PC-9 (cell line): ENCODE measurements at regions not wholly inside any gene's neighbourhood (a gene's known extent, or its start where the extent isn't known, plus 50 kb on each side); places are given as distances from the start of the nearest gene placed in this dataset.

Experiments
- BruUV-seq: library from RNA; stranded (reverse); fragments of 400-500 nt; replicated peaks from 2 replicates; lab custom pipeline; 2021; lab: Mats Ljungman, UMichigan
- CTCF ChIA-PET: fragments of 300-600 bp; sonication (Branson Sonifier 250); formaldehyde crosslinking; loops from one replicate; lab custom pipeline; 2022; ENCODE audit warnings: antibody characterized with exemption; lab: Charles Lee
- POLR2A ChIA-PET: fragments of 300-600 bp; sonication (Branson Sonifier 250); formaldehyde crosslinking; loops from one replicate; lab custom pipeline; 2022; ENCODE audit warnings: antibody characterized with exemption; ENCODE audit not compliant: unreplicated experiment; lab: Charles Lee
- DNase-seq, 2 experiments: peaks; one replicate each; pipeline versions ENCODE4 v3.0.0 to v3.0.0-alpha.2; 2015 to 2022; ENCODE audit warnings: mixed read lengths in 1 of 2
- H2AFZ ChIP-seq: fragments of 200-600 bp; sonication (generic); 2 replicates; pipeline ENCODE4 v1.8.1; 2017; ENCODE audit warnings: antibody characterized with exemption
- H3F3A ChIP-seq: fragments of 200-600 bp; sonication (generic); 2 replicates; pipeline ENCODE4 v1.8.1; 2017; ENCODE audit warnings: antibody characterized with exemption, mild to moderate bottlenecking, low read depth; ENCODE audit not compliant: insufficient read depth
- H3K27ac ChIP-seq: fragments of 200-600 bp; sonication (generic); 2 replicates; pipeline ENCODE4 v1.6.1; 2016; ENCODE audit warnings: mixed run types
- H3K27me3 ChIP-seq: fragments of 200-600 bp; sonication (generic); 2 replicates; pipeline ENCODE4 v1.6.1; 2016; ENCODE audit warnings: low read depth, mixed run types; ENCODE audit not compliant: insufficient read depth
- H3K36me3 ChIP-seq: fragments of 200-600 bp; sonication (generic); 2 replicates; pipeline ENCODE4 v1.6.1; 2016; ENCODE audit warnings: low read depth, mixed run types
- H3K4me1 ChIP-seq: fragments of 200-600 bp; sonication (generic); replicated peaks from 2 replicates; pipeline ENCODE4 v1.6.1; 2016; ENCODE audit warnings: mixed run types; ENCODE audit not compliant: insufficient read depth
- H3K4me2 ChIP-seq: fragments of 200-600 bp; sonication (generic); 2 replicates; pipeline ENCODE4 v1.6.1; 2017; ENCODE audit warnings: mixed run types
- H3K4me3 ChIP-seq: fragments of 200-600 bp; sonication (generic); 2 replicates; pipeline ENCODE4 v1.6.1; 2016; ENCODE audit warnings: mixed run types
- H3K79me2 ChIP-seq: fragments of 200-600 bp; sonication (generic); 2 replicates; pipeline ENCODE4 v1.6.1; 2017; ENCODE audit warnings: low read depth, mixed run types
- H3K9me2 ChIP-seq: fragments of 200-600 bp; sonication (generic); 2 replicates; pipeline ENCODE4 v1.8.1; 2017; ENCODE audit warnings: mild to moderate bottlenecking; ENCODE audit not compliant: insufficient read depth
- H3K9me3 ChIP-seq: fragments of 200-600 bp; sonication (generic); 2 replicates; pipeline ENCODE4 v1.8.1; 2016; ENCODE audit warnings: low read depth; ENCODE audit not compliant: insufficient read depth
- H4K20me1 ChIP-seq: fragments of 200-600 bp; sonication (generic); 2 replicates; pipeline ENCODE4 v1.8.1; 2017; ENCODE audit not compliant: insufficient read depth
- EZH2 ChIP-seq: fragments of 200-600 bp; sonication (generic); IDR thresholded peaks from 2 replicates; pipeline ENCODE4 v1.8.0; 2017; ENCODE audit warnings: antibody characterized with exemption, low read depth
- intact Hi-C: fragments of 100-400 bp; cut with micrococcal nuclease; formaldehyde crosslinking; loops from one replicate; pipeline ENCODE4 v1.10.0; 2022; ENCODE audit not compliant: unreplicated experiment
- TF ChIP-seq, protein P1 (sequence below): fragments of 200-600 bp; sonication (generic); conservative IDR thresholded peaks from 2 replicates; pipeline ENCODE4 v1.6.1; 2017; ENCODE audit warnings: mixed run types, antibody characterized with exemption, mild to moderate bottlenecking, moderate library complexity

DNA sequence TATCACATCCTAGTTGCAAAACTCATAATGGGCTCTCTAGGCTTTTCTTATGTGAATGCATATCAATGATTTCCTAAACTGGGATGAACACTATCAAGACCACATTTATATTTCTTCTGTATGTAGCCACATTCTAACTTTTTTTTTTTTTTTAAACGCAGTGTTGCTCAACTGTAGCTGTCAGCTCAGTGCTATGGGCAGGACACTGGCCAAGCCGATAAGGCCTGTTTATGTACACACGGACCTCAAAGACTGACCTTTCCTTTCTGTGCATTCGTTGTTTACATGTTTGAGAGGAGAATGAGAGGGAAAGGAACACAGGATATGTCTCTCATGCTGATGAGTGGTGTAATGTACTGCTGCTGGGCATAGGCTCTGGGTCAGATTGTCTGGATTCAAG is 75.1 kb upstream of the B3GAT2 start:
- Histone ChIP-seq H3K4me3 (no peak overlapping the region), H3K27me3 (no peaks in the 10 kb centered on the region), H3K9me2 (no peaks in the 10 kb centered on the region), H2AFZ (no peak overlapping the region), H3K4me2 (no peak overlapping the region), H4K20me1 (no peaks in the 10 kb centered on the region), H3F3A (no peaks in the 10 kb centered on the region), H3K4me1 (no peaks in the 10 kb centered on the region), H3K9me3 (no peaks in the 10 kb centered on the region), H3K79me2 (no peaks in the 10 kb centered on the region), H3K27ac (no peak overlapping the region), H3K36me3 (no peaks in the 10 kb centered on the region)
- BruUV-seq: no TSS peak
- intact Hi-C loops: no loop called here
- DNase-seq: no peak
- TF ChIP-seq, protein P1, sequence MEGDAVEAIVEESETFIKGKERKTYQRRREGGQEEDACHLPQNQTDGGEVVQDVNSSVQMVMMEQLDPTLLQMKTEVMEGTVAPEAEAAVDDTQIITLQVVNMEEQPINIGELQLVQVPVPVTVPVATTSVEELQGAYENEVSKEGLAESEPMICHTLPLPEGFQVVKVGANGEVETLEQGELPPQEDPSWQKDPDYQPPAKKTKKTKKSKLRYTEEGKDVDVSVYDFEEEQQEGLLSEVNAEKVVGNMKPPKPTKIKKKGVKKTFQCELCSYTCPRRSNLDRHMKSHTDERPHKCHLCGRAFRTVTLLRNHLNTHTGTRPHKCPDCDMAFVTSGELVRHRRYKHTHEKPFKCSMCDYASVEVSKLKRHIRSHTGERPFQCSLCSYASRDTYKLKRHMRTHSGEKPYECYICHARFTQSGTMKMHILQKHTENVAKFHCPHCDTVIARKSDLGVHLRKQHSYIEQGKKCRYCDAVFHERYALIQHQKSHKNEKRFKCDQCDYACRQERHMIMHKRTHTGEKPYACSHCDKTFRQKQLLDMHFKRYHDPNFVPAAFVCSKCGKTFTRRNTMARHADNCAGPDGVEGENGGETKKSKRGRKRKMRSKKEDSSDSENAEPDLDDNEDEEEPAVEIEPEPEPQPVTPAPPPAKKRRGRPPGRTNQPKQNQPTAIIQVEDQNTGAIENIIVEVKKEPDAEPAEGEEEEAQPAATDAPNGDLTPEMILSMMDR: no peak
- TF ChIP-seq EZH2: no peak
- ChIA-PET CTCF (no interaction called here), POLR2A (no interaction called here)

DNA sequence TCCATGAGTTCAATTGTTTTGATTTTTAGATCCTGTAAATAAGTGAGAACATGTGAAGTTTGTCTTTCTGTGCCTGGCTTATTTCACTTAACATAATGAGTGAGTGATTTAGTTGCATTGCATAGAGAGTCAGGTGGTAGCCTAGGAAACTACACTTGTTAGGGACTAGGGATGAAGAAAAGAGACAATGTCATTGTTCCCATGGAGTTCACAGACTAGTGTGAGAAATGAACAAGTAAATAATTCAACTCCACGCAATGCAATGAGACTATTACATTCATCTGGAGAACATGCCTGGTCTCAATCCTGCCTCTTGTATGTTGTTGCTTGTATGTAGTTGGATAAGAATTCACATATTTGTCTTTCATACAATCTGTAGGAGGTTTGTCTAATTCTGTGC is 76.3 kb upstream of the B3GAT2 start:
- Histone ChIP-seq H3K27ac (no peak overlapping the region), H3K4me1 (no peaks in the 10 kb centered on the region), H3K9me2 (no peaks in the 10 kb centered on the region), H3K36me3 (no peaks in the 10 kb centered on the region), H3F3A (no peaks in the 10 kb centered on the region), H3K4me2 (no peak overlapping the region), H3K4me3 (no peak overlapping the region), H3K79me2 (no peaks in the 10 kb centered on the region), H4K20me1 (no peaks in the 10 kb centered on the region), H3K9me3 (no peaks in the 10 kb centered on the region), H3K27me3 (no peaks in the 10 kb centered on the region), H2AFZ (no peak overlapping the region)
- ChIA-PET POLR2A (no interaction called here), CTCF (no interaction called here)
- intact Hi-C loops: no loop called here
- DNase-seq: no peak
- BruUV-seq: no TSS peak
- no peak for TF ChIP-seq EZH2
- TF ChIP-seq, protein P1: no peak

DNA sequence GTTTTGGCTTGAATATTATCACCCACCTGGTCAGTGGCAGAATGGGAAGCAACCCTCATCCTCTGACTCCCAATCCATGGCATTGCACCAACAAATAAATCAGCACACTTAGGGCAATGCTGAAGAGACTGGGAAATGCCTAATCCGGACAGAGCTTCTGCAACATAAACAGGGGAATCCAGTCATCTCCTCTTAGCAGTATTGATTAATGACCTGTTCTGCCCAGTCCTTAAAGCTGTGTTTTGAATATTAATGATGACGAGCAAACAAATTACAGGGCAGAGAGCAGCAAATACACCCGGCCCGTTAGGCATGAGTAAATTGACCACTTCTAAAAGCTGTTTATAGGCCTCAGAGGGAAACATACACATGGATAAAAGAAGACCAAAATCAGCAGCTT is 77.0 kb upstream of the B3GAT2 start:
- POLR2A ChIA-PET: no interaction called here
- intact Hi-C loops: no loop called here
- BruUV-seq: no TSS peak

More for the DNA sequence above, 77.0 kb upstream of the B3GAT2 start:
- Histone ChIP-seq H3K9me3 (no peaks in the 10 kb centered on the region), H3K79me2 (no peaks in the 10 kb centered on the region), H4K20me1 (no peaks in the 10 kb centered on the region), H3K27me3 (no peaks in the 10 kb centered on the region), H3K4me3 (no peak overlapping the region), H3K9me2 (no peaks in the 10 kb centered on the region), H3K27ac (no peak overlapping the region), H3K36me3 (no peaks in the 10 kb centered on the region), H3K4me2 (no peak overlapping the region), H3F3A (no peaks in the 10 kb centered on the region), H2AFZ (no peak overlapping the region), H3K4me1 (no peaks in the 10 kb centered on the region)
- CTCF ChIA-PET: no interaction called here
- TF ChIP-seq, protein P1: no peak
- no peak for DNase-seq
